ENCODE measurements at regions not wholly inside any gene's neighbourhood (a gene's known extent, or its start where the extent isn't known, plus 50 kb on each side); places are given as distances from the start of the nearest gene placed in this dataset.

- no peaks in the 10 kb centered on the region for H3K4me1 Mint-ChIP-seq (ENCODE audit: low read depth in 2 of 2)
- no peaks in the 10 kb centered on the region for H3K36me3 Mint-ChIP-seq
- H3K27me3 Mint-ChIP-seq: peaks cover 21 to 27% of the 10 kb centered on the region in 2 donors
- H3K9me3 Mint-ChIP-seq: no peaks in the 10 kb centered on the region
- ATAC-seq (no peak), DNase-seq (ENCODE audit: low spot score) (no peak)
- H3K27ac Mint-ChIP-seq: no peak overlapping the region
- H3K4me3 Mint-ChIP-seq: no peak overlapping the region
Measured at GRCh38 chr16:79810449-79811189, 210.1 kb upstream of the MAF start.

GRCh38 chr16:79809376-79809775, 208.8 kb upstream of the MAF start:
- Mint-ChIP-seq H3K9me3 (no peaks in the 10 kb centered on the region), H3K36me3 (no peaks in the 10 kb centered on the region), H3K27me3 (peaks cover 19 to 25% of the 10 kb centered on the region in 2 donors), H3K4me1 (ENCODE audit: low read depth in 2 of 2) (no peaks in the 10 kb centered on the region), H3K27ac (no peak overlapping the region), H3K4me3 (no peak overlapping the region)
- no peak for DNase-seq (ENCODE audit: low spot score)
- no peak for ATAC-seq

- H3K27ac Mint-ChIP-seq: no peak overlapping the region
- no peak for DNase-seq (ENCODE audit: low spot score)
Measured at GRCh38 chr16:79808731-79809130, 208.2 kb upstream of the MAF start.

DNA sequence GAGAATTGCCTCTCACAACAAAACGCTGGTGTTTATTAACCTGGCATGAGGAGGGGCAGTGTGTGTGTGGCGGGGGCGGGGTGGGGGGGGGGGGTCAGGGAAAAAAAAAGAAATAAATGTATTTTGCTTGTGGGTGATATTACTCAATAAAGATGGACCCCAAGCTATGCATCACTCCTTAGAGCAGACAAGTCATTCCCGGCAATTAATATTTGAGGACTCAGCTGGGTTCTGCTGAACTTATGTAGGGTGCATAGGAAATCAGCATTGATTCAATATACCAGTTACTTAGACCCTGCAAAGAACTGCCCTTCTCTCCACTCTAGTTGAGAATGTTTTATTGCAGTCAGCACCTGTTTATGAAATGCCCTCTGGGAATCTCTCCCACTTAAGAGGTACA, 206.2 kb upstream of the MAF start:
- Mint-ChIP-seq H3K4me1 (ENCODE audit: low read depth in 2 of 2) (no peaks in the 10 kb centered on the region), H3K27me3 (peaks cover 22 to 34% of the 10 kb centered on the region in 2 donors), H3K36me3 (no peaks in the 10 kb centered on the region), H3K4me3 (no peak overlapping the region), H3K27ac (no peak overlapping the region), H3K9me3 (no peaks in the 10 kb centered on the region)
- DNase-seq (ENCODE audit: low spot score) (no peak), ATAC-seq (no peak)

More at GRCh38 chr16:79808731-79809130, 208.2 kb upstream of the MAF start:
- no peaks in the 10 kb centered on the region for H3K36me3 Mint-ChIP-seq
- no peaks in the 10 kb centered on the region for H3K9me3 Mint-ChIP-seq
- no peaks in the 10 kb centered on the region for H3K4me1 Mint-ChIP-seq (ENCODE audit: low read depth in 2 of 2)
- peaks cover 20 to 31% of the 10 kb centered on the region in 2 donors for H3K27me3 Mint-ChIP-seq
- no peak for ATAC-seq
- no peak overlapping the region for H3K4me3 Mint-ChIP-seq

- Mint-ChIP-seq H3K4me3 (no peak overlapping the region), H3K36me3 (no peaks in the 10 kb centered on the region), H3K4me1 (ENCODE audit: low read depth in 2 of 2) (no peaks in the 10 kb centered on the region), H3K27ac (no peak overlapping the region), H3K9me3 (no peaks in the 10 kb centered on the region), H3K27me3 (peaks cover 27 to 39% of the 10 kb centered on the region in 2 donors)
- ATAC-seq: no peak
- DNase-seq (ENCODE audit: low spot score): no peak
Measured at GRCh38 chr16:79805621-79806020, 205.1 kb upstream of the MAF start.

- peaks cover 25 to 26% of the 10 kb centered on the region in 2 donors for H3K27me3 Mint-ChIP-seq
- H3K36me3 Mint-ChIP-seq: no peaks in the 10 kb centered on the region
Measured at GRCh38 chr16:79801646-79802045, 201.1 kb upstream of the MAF start.

GRCh38 chr16:79800016-79800608, 199.6 kb upstream of the MAF start:
- Mint-ChIP-seq H3K27ac (no peak overlapping the region), H3K4me3 (no peak overlapping the region), H3K36me3 (no peaks in the 10 kb centered on the region), H3K27me3 (peaks cover 20 to 26% of the 10 kb centered on the region in 2 donors), H3K9me3 (no peaks in the 10 kb centered on the region), H3K4me1 (ENCODE audit: low read depth in 2 of 2) (no peaks in the 10 kb centered on the region)
- DNase-seq (ENCODE audit: low spot score): no peak
- no peak for ATAC-seq

More at GRCh38 chr16:79801646-79802045, 201.1 kb upstream of the MAF start:
- DNase-seq (ENCODE audit: low spot score) (no peak), ATAC-seq (no peak)
- Mint-ChIP-seq H3K4me1 (ENCODE audit: low read depth in 2 of 2) (no peaks in the 10 kb centered on the region), H3K9me3 (no peaks in the 10 kb centered on the region), H3K4me3 (no peak overlapping the region), H3K27ac (no peak overlapping the region)

- Mint-ChIP-seq H3K4me3 (no peak overlapping the region), H3K36me3 (no peaks in the 10 kb centered on the region), H3K27ac (no peak overlapping the region), H3K27me3 (peaks cover 17 to 22% of the 10 kb centered on the region in 2 donors), H3K4me1 (ENCODE audit: low read depth in 2 of 2) (no peaks in the 10 kb centered on the region), H3K9me3 (no peaks in the 10 kb centered on the region)
- ATAC-seq: no peak
- DNase-seq (ENCODE audit: low spot score): no peak
Measured at GRCh38 chr16:79798416-79799053, 198.0 kb upstream of the MAF start.

DNA sequence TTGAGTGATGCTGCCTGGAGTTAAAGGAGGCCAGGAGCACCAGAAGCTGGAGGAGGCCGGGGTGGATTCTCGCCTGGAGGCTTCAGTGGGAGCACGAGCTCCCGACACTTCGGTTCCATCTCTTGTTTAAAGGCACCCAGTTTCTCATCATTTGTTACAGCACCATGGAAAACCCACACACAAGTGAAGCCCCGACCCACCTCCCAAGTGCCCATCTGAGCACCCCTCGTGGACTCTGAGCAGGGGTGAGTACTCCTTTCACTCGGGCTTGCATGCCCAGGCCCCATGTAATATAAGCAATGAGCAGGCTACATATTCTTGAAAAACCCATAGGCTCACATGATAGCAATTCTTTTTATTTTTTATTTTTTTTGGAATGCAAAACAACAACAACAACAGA, 196.9 kb upstream of the MAF start:
- H3K36me3 Mint-ChIP-seq: no peaks in the 10 kb centered on the region
- no peak for DNase-seq (ENCODE audit: low spot score)
- H3K4me3 Mint-ChIP-seq: no peak overlapping the region
- peaks cover 17 to 22% of the 10 kb centered on the region in 2 donors for H3K27me3 Mint-ChIP-seq
- H3K9me3 Mint-ChIP-seq: no peaks in the 10 kb centered on the region
- H3K4me1 Mint-ChIP-seq (ENCODE audit: low read depth in 2 of 2): no peaks in the 10 kb centered on the region
- H3K27ac Mint-ChIP-seq: no peak overlapping the region
- ATAC-seq: no peak

DNA sequence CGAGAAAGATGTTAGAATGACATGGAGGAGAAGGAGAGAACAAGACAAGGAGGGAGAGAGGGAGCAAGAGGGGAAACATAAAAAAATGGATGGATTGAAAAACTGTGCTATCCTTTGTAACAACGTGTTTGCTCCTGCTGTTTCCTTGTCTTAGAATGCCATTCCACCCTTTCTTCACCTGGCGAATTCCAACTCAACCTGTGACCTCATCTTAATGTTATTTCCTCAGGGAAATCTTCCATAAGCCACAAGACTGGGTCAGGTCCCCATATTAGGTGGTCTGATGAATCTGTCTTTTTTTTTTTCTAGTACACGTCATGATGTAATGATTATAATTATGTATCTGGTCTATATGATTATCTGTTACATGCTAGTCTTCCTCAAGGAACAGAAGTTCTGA, 195.0 kb upstream of the MAF start:
- no peak for ATAC-seq
- no peaks in the 10 kb centered on the region for H3K36me3 Mint-ChIP-seq

GRCh38 chr16:79794941-79795340, 194.4 kb upstream of the MAF start:
- Mint-ChIP-seq H3K9me3 (no peaks in the 10 kb centered on the region), H3K27ac (no peak overlapping the region), H3K27me3 (peaks cover 7 to 15% of the 10 kb centered on the region in 2 donors), H3K36me3 (no peaks in the 10 kb centered on the region), H3K4me1 (ENCODE audit: low read depth in 2 of 2) (no peaks in the 10 kb centered on the region), H3K4me3 (no peak overlapping the region)
- ATAC-seq: no peak
- no peak for DNase-seq (ENCODE audit: low spot score)

More for the DNA sequence above, 195.0 kb upstream of the MAF start:
- Mint-ChIP-seq H3K27ac (no peak overlapping the region), H3K9me3 (no peaks in the 10 kb centered on the region), H3K27me3 (peaks cover 10 to 15% of the 10 kb centered on the region in 2 donors), H3K4me1 (ENCODE audit: low read depth in 2 of 2) (no peaks in the 10 kb centered on the region), H3K4me3 (no peak overlapping the region)
- DNase-seq (ENCODE audit: low spot score): no peak

GRCh38 chr16:79792664-79793351, 192.3 kb upstream of the MAF start:
- ATAC-seq (no peak), DNase-seq (ENCODE audit: low spot score) (no peak)
- H3K4me3 Mint-ChIP-seq: no peak overlapping the region
- peaks cover 10 to 22% of the 10 kb centered on the region in 2 donors for H3K27me3 Mint-ChIP-seq
- H3K36me3 Mint-ChIP-seq: no peaks in the 10 kb centered on the region
- no peaks in the 10 kb centered on the region for H3K9me3 Mint-ChIP-seq
- no peaks in the 10 kb centered on the region for H3K4me1 Mint-ChIP-seq (ENCODE audit: low read depth in 2 of 2)
- no peak overlapping the region for H3K27ac Mint-ChIP-seq

- no peak overlapping the region for H3K27ac Mint-ChIP-seq
- H3K36me3 Mint-ChIP-seq: no peaks in the 10 kb centered on the region
- DNase-seq (ENCODE audit: low spot score): no peak
- no peaks in the 10 kb centered on the region for H3K4me1 Mint-ChIP-seq (ENCODE audit: low read depth in 2 of 2)
- no peaks in the 10 kb centered on the region for H3K9me3 Mint-ChIP-seq
- peaks cover 10 to 22% of the 10 kb centered on the region in 2 donors for H3K27me3 Mint-ChIP-seq
- H3K4me3 Mint-ChIP-seq: no peak overlapping the region
- no peak for ATAC-seq
Measured at GRCh38 chr16:79792076-79792475, 191.5 kb upstream of the MAF start.

GRCh38 chr16:79790854-79791253, 190.3 kb upstream of the MAF start:
- Mint-ChIP-seq H3K36me3 (no peaks in the 10 kb centered on the region), H3K9me3 (no peaks in the 10 kb centered on the region), H3K27ac (no peak overlapping the region)

More at GRCh38 chr16:79790854-79791253, 190.3 kb upstream of the MAF start:
- Mint-ChIP-seq H3K4me3 (no peak overlapping the region), H3K4me1 (ENCODE audit: low read depth in 2 of 2) (no peaks in the 10 kb centered on the region), H3K27me3 (peaks cover 6 to 21% of the 10 kb centered on the region in 2 donors)
- no peak for ATAC-seq
- DNase-seq (ENCODE audit: low spot score): no peak

Measured in natural killer cell treated with Interleukin-12 subunit alpha and Interleukin-12 subunit beta and Interleukin-15 and Interleukin-18, amount 100 ng/mL, for 72 hours (primary cell).